ENCODE measurements at regions not wholly inside any gene's neighbourhood (a gene's known extent, or its start where the extent isn't known, plus 50 kb on each side); places are given as distances from the start of the nearest gene placed in this dataset.
A peak's percentile ranks its signal among the peaks of the same experiment; 100 is the strongest.
"Not testable (repeated sequence)": the region's sequence is repeated elsewhere in the genome, so short reads cannot be mapped to it uniquely, and the experiment has no call there.

DNA sequence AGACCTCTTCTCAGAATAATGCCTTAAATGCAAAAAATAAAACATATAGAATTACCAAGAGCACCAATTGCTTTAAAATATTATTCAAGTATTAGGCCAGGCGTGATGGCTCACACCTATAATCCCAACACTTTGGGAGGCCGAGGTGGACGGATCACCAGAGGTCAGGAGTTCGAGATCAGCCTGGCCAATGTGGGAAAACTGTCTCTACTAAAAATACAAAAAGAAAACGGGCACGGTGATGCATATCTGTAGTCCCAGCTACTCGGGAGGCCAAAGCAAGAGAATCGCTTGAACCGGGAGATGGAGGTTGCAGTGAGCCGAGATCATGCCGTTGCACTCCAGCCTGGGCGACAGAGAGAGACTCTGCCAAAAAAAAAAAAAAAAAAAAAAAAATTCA, 55.4 kb upstream of the RAB6C start:
- H3K27ac Mint-ChIP-seq; POLR2A ChIA-PET; DNase-seq; H3K27ac ChIP-seq (ENCODE audit: low read depth, low read length); H3K36me3 ChIP-seq (ENCODE audit: insufficient read depth, low read length); H3K27me3 ChIP-seq (ENCODE audit: insufficient read depth, low read length, poor library complexity, severe bottlenecking); H3K9me3 ChIP-seq (ENCODE audit: low read length); H3K36me3 Mint-ChIP-seq; H3K4me1 ChIP-seq (ENCODE audit: insufficient read depth, low read length); H3K4me3 ChIP-seq (ENCODE audit: low read length); H3K4me1 Mint-ChIP-seq; CTCF ChIA-PET: not testable (repeated sequence)
- H3K27me3 Mint-ChIP-seq: peaks cover 31 to 48% of the 10 kb centered on the region in 2 donors
- peaks cover 9 to 15% (median 12%) of the 10 kb centered on the region in 5 donors for H3K9me3 Mint-ChIP-seq
- H3K4me3 Mint-ChIP-seq: peak overlapping the region in 1 of 7 donors; percentile 7

DNA sequence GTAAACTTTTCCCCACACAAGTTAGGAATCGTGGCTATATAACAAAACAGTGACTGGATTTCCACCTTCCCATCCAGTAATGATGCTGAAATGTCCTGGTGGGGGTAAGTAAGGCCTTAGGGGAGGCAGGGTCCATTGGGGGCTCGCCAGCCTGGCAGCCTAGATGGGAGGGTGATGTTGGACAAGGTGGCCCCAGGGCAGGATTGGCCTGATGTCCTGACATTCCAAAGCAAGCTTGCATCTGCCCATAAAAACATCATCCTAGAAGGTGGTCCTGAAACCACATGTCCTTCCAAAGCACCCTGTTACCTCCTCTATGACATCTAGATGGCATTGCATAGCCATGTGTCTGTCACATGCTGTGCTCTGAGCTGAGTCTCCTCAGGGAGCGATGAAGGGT, 54.1 kb upstream of the RAB6C start:
- Histone ChIP-seq H3K9me3 (ENCODE audit: low read length) (no peaks in the 10 kb centered on the region), H3K4me1 (ENCODE audit: insufficient read depth, low read length) (no peaks in the 10 kb centered on the region), H3K36me3 (ENCODE audit: insufficient read depth, low read length) (no peaks in the 10 kb centered on the region), H3K27me3 (ENCODE audit: insufficient read depth, low read length, poor library complexity, severe bottlenecking) (no peaks in the 10 kb centered on the region), H3K27ac (ENCODE audit: low read depth, low read length) (no peak overlapping the region), H3K4me3 (ENCODE audit: low read length) (no peak overlapping the region)
- DNase-seq: no peak
- no peaks in the 10 kb centered on the region for H3K36me3 Mint-ChIP-seq
- POLR2A ChIA-PET: no interaction called here
- no peak overlapping the region for H3K4me3 Mint-ChIP-seq
- CTCF ChIA-PET: no interaction called here
- peaks cover 0 to 3% (median 2%) of the 10 kb centered on the region in 5 donors for H3K9me3 Mint-ChIP-seq
- no peak overlapping the region for H3K27ac Mint-ChIP-seq
- peaks cover 29 to 51% of the 10 kb centered on the region in 2 donors for H3K27me3 Mint-ChIP-seq
- peaks cover 4 to 5% (median 4%) of the 10 kb centered on the region in 3 donors for H3K4me1 Mint-ChIP-seq

DNA sequence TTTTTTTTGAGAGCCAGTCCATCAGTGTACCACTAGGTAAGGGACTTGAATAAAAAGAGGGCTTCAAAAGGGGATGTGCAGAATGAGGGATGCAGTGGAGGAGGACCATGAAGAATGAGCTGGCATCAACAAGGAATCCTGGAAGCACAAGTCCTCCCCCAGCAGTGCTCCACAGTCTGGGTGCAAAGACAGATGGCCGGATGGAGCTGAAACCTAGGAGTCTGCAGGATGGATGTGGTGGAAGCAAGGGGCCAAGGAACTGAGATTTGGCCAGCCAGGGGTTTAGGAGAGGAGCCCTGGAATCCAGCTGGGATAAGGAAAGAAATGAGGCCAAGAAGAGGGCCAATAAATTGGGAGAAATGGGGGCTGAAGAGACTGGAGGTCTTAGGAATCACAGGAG, 51.8 kb upstream of the RAB6C start:
- ChIA-PET CTCF (no interaction called here), POLR2A (no interaction called here)
- H3K27ac ChIP-seq (ENCODE audit: low read depth, low read length): no peak overlapping the region
- no peaks in the 10 kb centered on the region for H3K9me3 ChIP-seq (ENCODE audit: low read length)
- Mint-ChIP-seq H3K4me3 (no peak overlapping the region), H3K4me1 (peaks cover 4 to 5% (median 4%) of the 10 kb centered on the region in 3 donors), H3K27ac (no peak overlapping the region), H3K36me3 (no peaks in the 10 kb centered on the region), H3K27me3 (peaks cover 26 to 45% of the 10 kb centered on the region in 2 donors), H3K9me3 (no peaks in the 10 kb centered on the region)
- no peaks in the 10 kb centered on the region for H3K27me3 ChIP-seq (ENCODE audit: insufficient read depth, low read length, poor library complexity, severe bottlenecking)
- no peaks in the 10 kb centered on the region for H3K4me1 ChIP-seq (ENCODE audit: insufficient read depth, low read length)
- H3K4me3 ChIP-seq (ENCODE audit: low read length): no peak overlapping the region
- H3K36me3 ChIP-seq (ENCODE audit: insufficient read depth, low read length): no peaks in the 10 kb centered on the region
- DNase-seq: no peak

DNA sequence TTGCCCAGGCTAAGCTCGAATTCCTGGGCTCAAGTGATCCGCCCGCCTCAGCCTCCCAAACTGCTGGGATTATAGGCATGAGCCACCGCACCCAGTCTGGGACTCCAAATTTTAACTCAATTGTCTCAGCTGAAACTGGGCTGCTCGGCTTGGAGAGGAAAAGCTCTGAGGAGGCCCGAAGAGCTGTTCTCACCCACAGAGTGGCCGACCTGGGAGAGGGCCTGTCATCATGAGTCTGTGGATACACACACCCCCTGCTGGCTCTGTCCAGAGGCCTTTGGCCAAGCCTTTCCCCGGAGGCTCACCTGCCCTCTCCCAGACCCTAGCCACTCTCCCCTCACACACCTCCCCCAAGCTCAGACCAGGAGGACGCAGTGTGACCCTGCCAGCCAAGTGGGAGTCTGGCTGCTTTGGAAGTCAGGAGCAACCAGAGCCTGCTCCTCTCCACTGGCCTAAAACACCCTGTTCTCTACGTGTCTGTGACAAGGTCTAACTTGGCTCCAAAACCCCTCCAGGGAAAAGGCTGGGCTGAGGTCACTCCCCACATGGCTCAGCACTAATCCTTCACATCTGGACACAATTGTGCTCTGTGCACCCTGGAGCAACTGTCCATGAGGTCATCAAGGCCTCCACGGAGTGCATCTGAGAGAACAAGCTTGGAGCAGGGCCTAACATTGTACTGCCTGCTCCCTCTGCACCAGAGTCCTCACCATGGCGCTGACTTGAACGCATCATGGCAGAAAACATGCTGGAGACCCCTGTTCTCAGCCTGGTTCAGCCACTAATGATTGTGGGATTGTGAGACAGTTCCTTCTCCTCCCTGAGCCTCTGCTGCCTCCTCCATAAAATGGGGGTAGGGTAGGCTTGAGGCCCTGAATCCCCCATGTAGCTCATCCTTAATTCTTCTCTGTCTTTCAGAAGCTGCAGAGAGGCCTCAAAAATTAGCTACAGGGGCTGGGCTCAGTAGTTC, 49.9 kb upstream of the RAB6C start:
- Mint-ChIP-seq H3K36me3 (no peaks in the 10 kb centered on the region), H3K9me3 (no peaks in the 10 kb centered on the region), H3K27me3 (peaks cover 20 to 45% of the 10 kb centered on the region in 2 donors), H3K4me1 (no peaks in the 10 kb centered on the region), H3K4me3 (no peak overlapping the region), H3K27ac (no peak overlapping the region)
- H3K4me3 ChIP-seq (ENCODE audit: low read length): no peak overlapping the region
- no peaks in the 10 kb centered on the region for H3K27me3 ChIP-seq (ENCODE audit: insufficient read depth, low read length, poor library complexity, severe bottlenecking)
- H3K36me3 ChIP-seq (ENCODE audit: insufficient read depth, low read length): no peaks in the 10 kb centered on the region
- no peaks in the 10 kb centered on the region for H3K9me3 ChIP-seq (ENCODE audit: low read length)
- no peaks in the 10 kb centered on the region for H3K4me1 ChIP-seq (ENCODE audit: insufficient read depth, low read length)
- DNase-seq: no peak
- POLR2A ChIA-PET: no interaction called here
- H3K27ac ChIP-seq (ENCODE audit: low read depth, low read length): no peak overlapping the region
- CTCF ChIA-PET: no interaction called here
